ENCODE measurements at regions not wholly inside any gene's neighbourhood (a gene's known extent, or its start where the extent isn't known, plus 50 kb on each side); places are given as distances from the start of the nearest gene placed in this dataset.
"Not testable (repeated sequence)": the region's sequence is repeated elsewhere in the genome, so short reads cannot be mapped to it uniquely, and the experiment has no call there.

GRCh38 chr6:140824595-140824994 is 1308.1 kb upstream of the GJE1 start:
- no peak for DNase-seq (ENCODE audit: low read depth)

- DNase-seq (ENCODE audit: low read depth): no peak
Observed at GRCh38 chr6:140821196-140821595, 1311.5 kb upstream of the GJE1 start.

GRCh38 chr6:140817176-140817575 is 1315.5 kb upstream of the GJE1 start:
- DNase-seq (ENCODE audit: low read depth): no peak

- no peak for DNase-seq (ENCODE audit: low read depth)
Observed at GRCh38 chr6:140816681-140817080, 1316.0 kb upstream of the GJE1 start.

- DNase-seq (ENCODE audit: low read depth): no peak
Observed at GRCh38 chr6:140812636-140813035, 1320.1 kb upstream of the GJE1 start.

- DNase-seq (ENCODE audit: low read depth): no peak
Observed at GRCh38 chr6:140811642-140812041, 1321.1 kb upstream of the GJE1 start.

GRCh38 chr6:140809694-140810101 is 1323.0 kb upstream of the GJE1 start:
- DNase-seq (ENCODE audit: low read depth): no peak

- DNase-seq (ENCODE audit: low read depth): no peak
Observed at GRCh38 chr6:140806431-140806830, 1326.3 kb upstream of the GJE1 start.

GRCh38 chr6:140794544-140794943 is 1338.2 kb upstream of the GJE1 start:
- DNase-seq (ENCODE audit: low read depth): no peak

- no peak for DNase-seq (ENCODE audit: low read depth)
Observed at GRCh38 chr6:140790109-140790508, 1342.6 kb upstream of the GJE1 start.

- DNase-seq (ENCODE audit: low read depth): no peak
Observed at GRCh38 chr6:140789466-140789865, 1343.3 kb upstream of the GJE1 start.

- DNase-seq (ENCODE audit: low read depth): no peak
Observed at GRCh38 chr6:140785926-140786325, 1346.8 kb upstream of the GJE1 start.

GRCh38 chr6:140784573-140784972 is 1348.2 kb upstream of the GJE1 start:
- no peak for DNase-seq (ENCODE audit: low read depth)

GRCh38 chr6:140783504-140783903 is 1349.2 kb upstream of the GJE1 start:
- DNase-seq (ENCODE audit: low read depth): not testable (repeated sequence)

GRCh38 chr6:140782941-140783340 is 1349.8 kb upstream of the GJE1 start:
- no peak for DNase-seq (ENCODE audit: low read depth)

- no peak for DNase-seq (ENCODE audit: low read depth)
Observed at GRCh38 chr6:140779991-140780596, 1352.6 kb upstream of the GJE1 start.

- DNase-seq (ENCODE audit: low read depth): no peak
Observed at GRCh38 chr6:140779341-140779740, 1353.4 kb upstream of the GJE1 start.

GRCh38 chr6:140777780-140778179 is 1354.9 kb upstream of the GJE1 start:
- DNase-seq (ENCODE audit: low read depth): no peak

- DNase-seq (ENCODE audit: low read depth): no peak
Observed at GRCh38 chr6:140775061-140775460, 1357.7 kb upstream of the GJE1 start.

GRCh38 chr6:140774080-140774505 is 1358.6 kb upstream of the GJE1 start:
- no peak for DNase-seq (ENCODE audit: low read depth)

- no peak for DNase-seq (ENCODE audit: low read depth)
Observed at GRCh38 chr6:140773276-140773675, 1359.4 kb upstream of the GJE1 start.

- no peak for DNase-seq (ENCODE audit: low read depth)
Observed at GRCh38 chr6:140772576-140772975, 1360.1 kb upstream of the GJE1 start.

GRCh38 chr6:140768133-140768532 is 1364.6 kb upstream of the GJE1 start:
- DNase-seq (ENCODE audit: low read depth): no peak

GRCh38 chr6:140766999-140767398 is 1365.7 kb upstream of the GJE1 start:
- no peak for DNase-seq (ENCODE audit: low read depth)
